ENCODE measurements at regions not wholly inside any gene's neighbourhood (a gene's known extent, or its start where the extent isn't known, plus 50 kb on each side); places are given as distances from the start of the nearest gene placed in this dataset.

DNA sequence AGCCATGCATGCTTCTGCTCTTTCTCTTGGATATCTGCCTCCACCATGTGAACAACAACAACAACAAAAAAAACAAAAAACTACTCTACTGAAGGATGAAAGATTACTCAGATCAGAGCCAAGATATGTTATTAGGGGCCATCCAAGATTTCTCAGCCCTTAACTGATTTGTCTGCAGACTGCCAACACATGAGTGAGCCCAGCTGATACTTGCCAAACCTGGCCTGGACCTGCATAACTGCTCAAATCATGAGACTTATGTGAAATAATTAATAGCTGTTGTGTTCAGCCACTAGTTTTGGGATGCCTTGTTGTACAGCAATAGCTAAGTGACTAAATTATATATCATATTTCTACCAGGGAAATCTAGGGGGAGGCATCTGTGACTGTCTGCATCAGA lies 334.5 kb upstream of the SORCS1 start:
- Histone ChIP-seq H3K27ac (ENCODE audit: low read depth, low read length, poor library complexity, severe bottlenecking) (no peak overlapping the region), H3K4me2 (ENCODE audit: low read length) (no peak overlapping the region), H3K4me1 (ENCODE audit: insufficient read depth, low read length, severe bottlenecking) (no peaks in the 10 kb centered on the region), H3K27me3 (ENCODE audit: insufficient read depth, low read length) (no peaks in the 10 kb centered on the region), H3K79me2 (ENCODE audit: insufficient read depth, low read length) (no peaks in the 10 kb centered on the region), H3K9ac (ENCODE audit: low read length) (no peak overlapping the region), H2AFZ (ENCODE audit: low read length) (no peak overlapping the region), H3K9me3 (ENCODE audit: low read length) (no peaks in the 10 kb centered on the region), H4K20me1 (ENCODE audit: insufficient read depth, low read length) (no peaks in the 10 kb centered on the region), H3F3A (ENCODE audit: insufficient read depth, low read length) (no peaks in the 10 kb centered on the region), H3K4me3 (ENCODE audit: low read depth, low read length, poor library complexity, severe bottlenecking) (no peak overlapping the region), H3K36me3 (ENCODE audit: insufficient read depth, low read length) (no peaks in the 10 kb centered on the region), H3K9me2 (ENCODE audit: low read depth, low read length) (no peaks in the 10 kb centered on the region)
- no peak for TF ChIP-seq EZH2 (IDR thresholded peaks at IDR 0.05; ENCODE audit: borderline replicate concordance, low read length)
- TF ChIP-seq, protein P1, sequence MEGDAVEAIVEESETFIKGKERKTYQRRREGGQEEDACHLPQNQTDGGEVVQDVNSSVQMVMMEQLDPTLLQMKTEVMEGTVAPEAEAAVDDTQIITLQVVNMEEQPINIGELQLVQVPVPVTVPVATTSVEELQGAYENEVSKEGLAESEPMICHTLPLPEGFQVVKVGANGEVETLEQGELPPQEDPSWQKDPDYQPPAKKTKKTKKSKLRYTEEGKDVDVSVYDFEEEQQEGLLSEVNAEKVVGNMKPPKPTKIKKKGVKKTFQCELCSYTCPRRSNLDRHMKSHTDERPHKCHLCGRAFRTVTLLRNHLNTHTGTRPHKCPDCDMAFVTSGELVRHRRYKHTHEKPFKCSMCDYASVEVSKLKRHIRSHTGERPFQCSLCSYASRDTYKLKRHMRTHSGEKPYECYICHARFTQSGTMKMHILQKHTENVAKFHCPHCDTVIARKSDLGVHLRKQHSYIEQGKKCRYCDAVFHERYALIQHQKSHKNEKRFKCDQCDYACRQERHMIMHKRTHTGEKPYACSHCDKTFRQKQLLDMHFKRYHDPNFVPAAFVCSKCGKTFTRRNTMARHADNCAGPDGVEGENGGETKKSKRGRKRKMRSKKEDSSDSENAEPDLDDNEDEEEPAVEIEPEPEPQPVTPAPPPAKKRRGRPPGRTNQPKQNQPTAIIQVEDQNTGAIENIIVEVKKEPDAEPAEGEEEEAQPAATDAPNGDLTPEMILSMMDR (IDR thresholded peaks at IDR 0.05; ENCODE audit: low read length), result no peak

DNA sequence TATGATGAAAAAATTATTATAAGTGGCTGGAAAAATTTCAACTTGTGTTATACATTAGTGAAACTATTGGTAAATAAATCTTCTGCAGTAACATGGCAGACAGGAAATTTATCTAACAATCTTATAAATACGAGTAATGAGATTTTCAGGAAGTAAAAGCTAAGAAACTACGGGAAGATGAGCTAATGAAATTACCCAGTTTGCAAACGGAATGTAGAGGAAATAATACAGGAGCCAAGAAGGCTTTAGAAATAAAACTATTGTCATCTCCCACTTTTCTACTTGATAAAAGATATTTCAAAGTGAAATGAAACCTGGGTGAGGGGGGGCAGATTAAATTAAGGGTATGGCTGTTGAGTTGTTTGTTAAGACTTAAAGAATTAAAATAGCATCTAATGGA lies 332.5 kb upstream of the SORCS1 start:
- Histone ChIP-seq H3K4me2 (ENCODE audit: low read length) (no peak overlapping the region), H2AFZ (ENCODE audit: low read length) (no peak overlapping the region), H3K79me2 (ENCODE audit: insufficient read depth, low read length) (no peaks in the 10 kb centered on the region), H3K4me1 (ENCODE audit: insufficient read depth, low read length, severe bottlenecking) (no peaks in the 10 kb centered on the region), H3K27me3 (ENCODE audit: insufficient read depth, low read length) (no peaks in the 10 kb centered on the region), H3K9me3 (ENCODE audit: low read length) (no peaks in the 10 kb centered on the region), H3F3A (ENCODE audit: insufficient read depth, low read length) (no peaks in the 10 kb centered on the region), H3K9me2 (ENCODE audit: low read depth, low read length) (no peaks in the 10 kb centered on the region), H3K27ac (ENCODE audit: low read depth, low read length, poor library complexity, severe bottlenecking) (no peak overlapping the region), H4K20me1 (ENCODE audit: insufficient read depth, low read length) (no peaks in the 10 kb centered on the region), H3K9ac (ENCODE audit: low read length) (no peak overlapping the region), H3K4me3 (ENCODE audit: low read depth, low read length, poor library complexity, severe bottlenecking) (no peak overlapping the region), H3K36me3 (ENCODE audit: insufficient read depth, low read length) (no peaks in the 10 kb centered on the region)
- no peak for TF ChIP-seq EZH2 (IDR thresholded peaks at IDR 0.05; ENCODE audit: borderline replicate concordance, low read length)
- TF ChIP-seq, protein P1 (IDR thresholded peaks at IDR 0.05; ENCODE audit: low read length), result no peak

DNA sequence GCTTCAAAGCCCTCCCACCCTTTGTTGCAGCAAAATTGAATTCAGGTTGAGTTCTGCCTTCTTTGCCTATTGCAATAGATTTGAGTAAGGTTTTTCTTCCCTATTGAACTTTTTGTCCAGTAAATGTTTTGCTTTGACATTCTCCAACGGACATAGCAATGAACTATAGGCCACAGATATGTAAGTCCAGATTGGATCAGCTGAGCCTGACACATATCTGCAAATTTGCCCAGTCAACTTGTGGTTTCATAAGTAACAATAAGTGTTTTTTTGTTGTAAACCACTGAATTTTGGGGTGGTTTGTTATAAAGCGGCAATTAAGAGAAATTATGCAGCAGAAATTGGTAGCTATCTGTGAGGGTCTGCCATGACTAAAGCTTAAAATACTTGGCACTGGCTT lies 332.1 kb upstream of the SORCS1 start:
- H3K36me3 ChIP-seq (ENCODE audit: insufficient read depth, low read length), result no peaks in the 10 kb centered on the region
- TF ChIP-seq, protein P1 (IDR thresholded peaks at IDR 0.05; ENCODE audit: low read length), result no peak
- TF ChIP-seq EZH2 (IDR thresholded peaks at IDR 0.05; ENCODE audit: borderline replicate concordance, low read length), result no peak
- no peak overlapping the region for H3K27ac ChIP-seq (ENCODE audit: low read depth, low read length, poor library complexity, severe bottlenecking)
- H3K4me3 ChIP-seq (ENCODE audit: low read depth, low read length, poor library complexity, severe bottlenecking), result no peak overlapping the region
- no peak overlapping the region for H3K9ac ChIP-seq (ENCODE audit: low read length)
- no peak overlapping the region for H2AFZ ChIP-seq (ENCODE audit: low read length)
- no peaks in the 10 kb centered on the region for H3K27me3 ChIP-seq (ENCODE audit: insufficient read depth, low read length)
- no peak overlapping the region for H3K4me2 ChIP-seq (ENCODE audit: low read length)
- H3K9me2 ChIP-seq (ENCODE audit: low read depth, low read length), result no peaks in the 10 kb centered on the region
- no peaks in the 10 kb centered on the region for H3K79me2 ChIP-seq (ENCODE audit: insufficient read depth, low read length)
- H3K9me3 ChIP-seq (ENCODE audit: low read length), result no peaks in the 10 kb centered on the region
- H3F3A ChIP-seq (ENCODE audit: insufficient read depth, low read length), result no peaks in the 10 kb centered on the region
- H3K4me1 ChIP-seq (ENCODE audit: insufficient read depth, low read length, severe bottlenecking), result no peaks in the 10 kb centered on the region
- H4K20me1 ChIP-seq (ENCODE audit: insufficient read depth, low read length), result no peaks in the 10 kb centered on the region

Data from OCI-LY1 (cell line).